NCI-H1694 treated with DMSO at 0.1 percent for 48 hours (cell line): ENCODE measurements at regions not wholly inside any gene's neighbourhood (a gene's known extent, or its start where the extent isn't known, plus 50 kb on each side); places are given as distances from the start of the nearest gene placed in this dataset.
"Not testable (repeated sequence)": the region's sequence is repeated elsewhere in the genome, so short reads cannot be mapped to it uniquely, and the experiment has no call there.

Experiments
- DNase-seq: peaks from one replicate; lab custom pipeline; 2025; lab: John Stamatoyannopoulos, UW

- no peak for DNase-seq
Measured at GRCh38 chr1:9466780-9467758, 72.2 kb upstream of the SLC25A33 start.

- DNase-seq = not testable (repeated sequence)
Measured at GRCh38 chr1:9469882-9470281, 69.4 kb upstream of the SLC25A33 start.

GRCh38 chr1:9471679-9472078 lies 67.6 kb upstream of the SLC25A33 start:
- no peak for DNase-seq

- DNase-seq = no peak
Measured at GRCh38 chr1:9472386-9473031, 66.8 kb upstream of the SLC25A33 start.

GRCh38 chr1:9473032-9473807 lies 66.0 kb upstream of the SLC25A33 start:
- no peak for DNase-seq

- DNase-seq = no peak
Measured at GRCh38 chr1:9475061-9475627, 64.1 kb upstream of the SLC25A33 start.

- DNase-seq = no peak
Measured at GRCh38 chr1:9476790-9477463, 62.3 kb upstream of the SLC25A33 start.

GRCh38 chr1:9477535-9477934 lies 61.7 kb upstream of the SLC25A33 start:
- no peak for DNase-seq

GRCh38 chr1:9478021-9478420 lies 61.2 kb upstream of the SLC25A33 start:
- no peak for DNase-seq

- no peak for DNase-seq
Measured at GRCh38 chr1:9481048-9481447, 58.2 kb upstream of the SLC25A33 start.

GRCh38 chr1:9482403-9482802 lies 56.9 kb upstream of the SLC25A33 start:
- no peak for DNase-seq

- no peak for DNase-seq
Measured at GRCh38 chr1:9482816-9483572, 56.3 kb upstream of the SLC25A33 start.

- no peak for DNase-seq
Measured at GRCh38 chr1:9486466-9487140, 52.7 kb upstream of the SLC25A33 start.
